Ishikawa (cell line): ENCODE measurements at regions not wholly inside any gene's neighbourhood (a gene's known extent, or its start where the extent isn't known, plus 50 kb on each side); places are given as distances from the start of the nearest gene placed in this dataset.

Experiments
- CEBPB ChIP-seq: IDR thresholded peaks from 2 replicates; pipeline ENCODE4 v1.6.1; 2012
- CREB1 ChIP-seq: IDR thresholded peaks from 2 replicates; pipeline ENCODE4 v1.6.1; 2012; ENCODE audit warnings: low read depth
- EGR1 ChIP-seq: IDR thresholded peaks from 2 replicates; pipeline ENCODE4 v1.6.1; 2012
- EP300 ChIP-seq: IDR thresholded peaks from 2 replicates; pipeline ENCODE4 v1.6.1; 2012; ENCODE audit warnings: borderline replicate concordance
- FOXM1 ChIP-seq: IDR thresholded peaks from 2 replicates; pipeline ENCODE4 v1.6.1; 2012; ENCODE audit warnings: low read depth, borderline replicate concordance
- MAX ChIP-seq: IDR thresholded peaks from 2 replicates; pipeline ENCODE4 v1.6.1; 2012
- NFIC ChIP-seq: IDR thresholded peaks from 2 replicates; pipeline ENCODE4 v1.6.1; 2012
- RAD21 ChIP-seq: IDR thresholded peaks from 2 replicates; pipeline ENCODE4 v1.6.1; 2012; ENCODE audit warnings: low read depth
- REST ChIP-seq: IDR thresholded peaks from 2 replicates; pipeline ENCODE4 v1.6.1; 2012; ENCODE audit warnings: low read depth, mild to moderate bottlenecking
- TAF1 ChIP-seq: IDR thresholded peaks from 2 replicates; pipeline ENCODE4 v1.6.1; 2012; ENCODE audit warnings: low read depth, mild to moderate bottlenecking
- TCF12 ChIP-seq: IDR thresholded peaks from 2 replicates; pipeline ENCODE4 v1.6.1; 2012; ENCODE audit warnings: low read depth
- TEAD4 ChIP-seq: IDR thresholded peaks from 2 replicates; pipeline ENCODE4 v1.6.1; 2012
- USF1 ChIP-seq: IDR thresholded peaks from 2 replicates; pipeline ENCODE4 v1.6.1; 2012
- YY1 ChIP-seq: IDR thresholded peaks from 2 replicates; pipeline ENCODE4 v1.6.1; 2012; ENCODE audit warnings: low read depth
- ZBTB7A ChIP-seq: IDR thresholded peaks from 2 replicates; pipeline ENCODE4 v1.6.1; 2012; ENCODE audit warnings: low read depth

GRCh38 chr6:8193541-8193940, 91.2 kb upstream of the EEF1E1 start:
- no peak for TF ChIP-seq NFIC
- TF ChIP-seq MAX = no peak
- TF ChIP-seq TEAD4 = no peak
- TF ChIP-seq CREB1 = no peak
- no peak for TF ChIP-seq EGR1
- no peak for TF ChIP-seq TCF12
- no peak for TF ChIP-seq CEBPB
- no peak for TF ChIP-seq EP300

GRCh38 chr6:8192597-8192996, 90.2 kb upstream of the EEF1E1 start:
- TF ChIP-seq FOXM1 = no peak
- TF ChIP-seq USF1 = no peak
- TF ChIP-seq NFIC = no peak
- TF ChIP-seq REST = no peak
- TF ChIP-seq TAF1 = no peak
- TF ChIP-seq CEBPB = no peak
- TF ChIP-seq TCF12 = no peak
- TF ChIP-seq CREB1 = no peak
- no peak for TF ChIP-seq EP300
- no peak for TF ChIP-seq MAX
- TF ChIP-seq EGR1 = no peak
- TF ChIP-seq YY1 = no peak
- TF ChIP-seq TEAD4 = no peak
- TF ChIP-seq RAD21 = no peak
- TF ChIP-seq ZBTB7A = no peak

- TF ChIP-seq TAF1 = no peak
- no peak for TF ChIP-seq TCF12
- no peak for TF ChIP-seq EGR1
- TF ChIP-seq REST = no peak
Observed at GRCh38 chr6:8192067-8192466, 89.7 kb upstream of the EEF1E1 start.

GRCh38 chr6:8191629-8192028, 89.3 kb upstream of the EEF1E1 start:
- TF ChIP-seq EGR1 = no peak
- TF ChIP-seq USF1 = no peak
- no peak for TF ChIP-seq CREB1
- TF ChIP-seq CEBPB = no peak
- no peak for TF ChIP-seq NFIC
- TF ChIP-seq REST = no peak
- TF ChIP-seq FOXM1 = no peak
- no peak for TF ChIP-seq EP300
- no peak for TF ChIP-seq TCF12
- no peak for TF ChIP-seq RAD21
- no peak for TF ChIP-seq TEAD4
- TF ChIP-seq ZBTB7A = no peak
- no peak for TF ChIP-seq YY1
- TF ChIP-seq TAF1 = no peak
- no peak for TF ChIP-seq MAX
